ENCODE measurements at regions not wholly inside any gene's neighbourhood (a gene's known extent, or its start where the extent isn't known, plus 50 kb on each side); places are given as distances from the start of the nearest gene placed in this dataset.

- TF ChIP-seq POLR2A (IDR thresholded peaks at IDR 0.05) = no peak
- TF ChIP-seq, protein P1, sequence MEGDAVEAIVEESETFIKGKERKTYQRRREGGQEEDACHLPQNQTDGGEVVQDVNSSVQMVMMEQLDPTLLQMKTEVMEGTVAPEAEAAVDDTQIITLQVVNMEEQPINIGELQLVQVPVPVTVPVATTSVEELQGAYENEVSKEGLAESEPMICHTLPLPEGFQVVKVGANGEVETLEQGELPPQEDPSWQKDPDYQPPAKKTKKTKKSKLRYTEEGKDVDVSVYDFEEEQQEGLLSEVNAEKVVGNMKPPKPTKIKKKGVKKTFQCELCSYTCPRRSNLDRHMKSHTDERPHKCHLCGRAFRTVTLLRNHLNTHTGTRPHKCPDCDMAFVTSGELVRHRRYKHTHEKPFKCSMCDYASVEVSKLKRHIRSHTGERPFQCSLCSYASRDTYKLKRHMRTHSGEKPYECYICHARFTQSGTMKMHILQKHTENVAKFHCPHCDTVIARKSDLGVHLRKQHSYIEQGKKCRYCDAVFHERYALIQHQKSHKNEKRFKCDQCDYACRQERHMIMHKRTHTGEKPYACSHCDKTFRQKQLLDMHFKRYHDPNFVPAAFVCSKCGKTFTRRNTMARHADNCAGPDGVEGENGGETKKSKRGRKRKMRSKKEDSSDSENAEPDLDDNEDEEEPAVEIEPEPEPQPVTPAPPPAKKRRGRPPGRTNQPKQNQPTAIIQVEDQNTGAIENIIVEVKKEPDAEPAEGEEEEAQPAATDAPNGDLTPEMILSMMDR (IDR thresholded peaks at IDR 0.05) = no peak
Observed at GRCh38 chr7:46168671-46169383, 247.8 kb upstream of the IGFBP3 start.
